Activated B cell treated with CpG ODN at 0.5 μM for 24 hours (primary cell): ENCODE measurements at regions not wholly inside any gene's neighbourhood (a gene's known extent, or its start where the extent isn't known, plus 50 kb on each side); places are given as distances from the start of the nearest gene placed in this dataset.

Source experiments
- ATAC-seq: fragments of 200-7000 bp; cut with Tn5 transposase; one replicate; pipeline ENCODE4 v1.10.0; 2021; ENCODE audit warnings: low read depth, mild to moderate bottlenecking, moderate library complexity
- CTCF ChIA-PET: fragments of 350-600 bp; sonication (Branson Sonifier 250); formaldehyde crosslinking; loops from one replicate; lab custom pipeline; 2021; ENCODE audit warnings: antibody characterized with exemption; lab: Charles Lee
- POLR2A ChIA-PET: fragments of 350-600 bp; sonication (Branson Sonifier 250); formaldehyde crosslinking; loops from one replicate; lab custom pipeline; 2021; ENCODE audit warnings: antibody characterized with exemption; lab: Charles Lee
- DNase-seq: peaks from one replicate; pipeline ENCODE4 v3.0.0; 2022
- H3K27ac Mint-ChIP-seq: one replicate; pipeline ENCODE4 v1.8.0; 2020; ENCODE audit warnings: mixed read lengths
- H3K27me3 Mint-ChIP-seq: one replicate; pipeline ENCODE4 v1.8.0; 2021; ENCODE audit warnings: mixed read lengths
- H3K36me3 Mint-ChIP-seq: one replicate; pipeline ENCODE4 v1.8.0; 2021; ENCODE audit warnings: low read depth, mixed read lengths
- H3K4me1 Mint-ChIP-seq: one replicate; pipeline ENCODE4 v1.8.0; 2021; ENCODE audit warnings: mixed read lengths
- H3K4me3 Mint-ChIP-seq: one replicate; pipeline ENCODE4 v1.8.0; 2020; ENCODE audit warnings: mild to moderate bottlenecking, mixed read lengths
- H3K9me3 Mint-ChIP-seq: one replicate; pipeline ENCODE4 v1.8.0; 2020; ENCODE audit warnings: mixed read lengths
- CTCF ChIP-seq: fragments of 200-600 bp; IDR thresholded peaks from one replicate; pipeline ENCODE4 v1.8.0; 2022; ENCODE audit warnings: antibody characterized with exemption, mild to moderate bottlenecking
- intact Hi-C: fragments of 100-400 bp; cut with micrococcal nuclease; formaldehyde crosslinking; loops from one replicate; pipeline ENCODE4 v1.15.1; 2024

GRCh38 chr6:9576521-9576920 is 838.4 kb downstream of the TFAP2A start:
- no peak for ATAC-seq

GRCh38 chr6:9566096-9566495 is 848.8 kb downstream of the TFAP2A start:
- H3K9me3 Mint-ChIP-seq = peaks cover 3% of the 10 kb centered on the region
- intact Hi-C loops = no loop called here
- H3K4me3 Mint-ChIP-seq = no peak overlapping the region
- POLR2A ChIA-PET = no interaction called here
- no peaks in the 10 kb centered on the region for H3K4me1 Mint-ChIP-seq
- no peak for TF ChIP-seq CTCF
- DNase-seq (no peak), ATAC-seq (no peak)
- no peaks in the 10 kb centered on the region for H3K36me3 Mint-ChIP-seq
- CTCF ChIA-PET = no interaction called here
- no peak overlapping the region for H3K27ac Mint-ChIP-seq
- no peaks in the 10 kb centered on the region for H3K27me3 Mint-ChIP-seq

More at GRCh38 chr6:9576521-9576920, 838.4 kb downstream of the TFAP2A start:
- Mint-ChIP-seq H3K9me3 (no peaks in the 10 kb centered on the region), H3K4me3 (no peak overlapping the region), H3K27ac (no peak overlapping the region), H3K27me3 (no peaks in the 10 kb centered on the region), H3K4me1 (no peaks in the 10 kb centered on the region), H3K36me3 (no peaks in the 10 kb centered on the region)
- no peak for DNase-seq
- intact Hi-C loops = no loop called here
- TF ChIP-seq CTCF = no peak
- CTCF ChIA-PET = no interaction called here
- POLR2A ChIA-PET = no interaction called here

DNA sequence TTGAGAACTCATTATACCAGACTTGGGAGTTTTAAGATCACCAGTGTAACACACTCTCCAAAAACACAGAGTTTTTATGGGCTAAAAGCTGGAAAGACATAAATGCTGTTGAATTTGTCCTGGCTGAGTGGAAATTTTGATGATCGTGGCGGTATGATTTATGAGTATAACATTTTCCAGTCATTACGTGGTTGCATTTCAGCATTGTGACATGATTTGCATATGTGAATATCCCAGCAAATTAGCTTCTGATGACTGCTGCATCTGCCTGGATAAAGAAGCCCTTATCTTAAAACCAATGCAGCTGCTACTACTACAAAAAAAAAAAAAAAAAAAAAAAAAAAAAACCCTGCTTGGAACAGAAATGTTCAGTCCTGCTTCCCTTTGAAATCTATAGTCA is 850.9 kb downstream of the TFAP2A start:
- no peak for TF ChIP-seq CTCF
- H3K36me3 Mint-ChIP-seq = no peaks in the 10 kb centered on the region
- intact Hi-C loops = no loop called here

GRCh38 chr6:9563568-9563967 is 851.3 kb downstream of the TFAP2A start:
- intact Hi-C loops = no loop called here
- Mint-ChIP-seq H3K9me3 (peaks cover 3% of the 10 kb centered on the region), H3K27ac (no peak overlapping the region), H3K4me1 (no peaks in the 10 kb centered on the region), H3K36me3 (no peaks in the 10 kb centered on the region), H3K27me3 (no peaks in the 10 kb centered on the region), H3K4me3 (no peak overlapping the region)
- ATAC-seq (no peak), DNase-seq (no peak)
- TF ChIP-seq CTCF = no peak
- POLR2A ChIA-PET = no interaction called here
- CTCF ChIA-PET = no interaction called here

More for the DNA sequence above, 850.9 kb downstream of the TFAP2A start:
- Mint-ChIP-seq H3K9me3 (peaks cover 3% of the 10 kb centered on the region), H3K4me3 (no peak overlapping the region), H3K27ac (no peak overlapping the region), H3K4me1 (no peaks in the 10 kb centered on the region), H3K27me3 (no peaks in the 10 kb centered on the region)
- CTCF ChIA-PET = no interaction called here
- ATAC-seq = no peak
- DNase-seq = no peak
- POLR2A ChIA-PET = no interaction called here

DNA sequence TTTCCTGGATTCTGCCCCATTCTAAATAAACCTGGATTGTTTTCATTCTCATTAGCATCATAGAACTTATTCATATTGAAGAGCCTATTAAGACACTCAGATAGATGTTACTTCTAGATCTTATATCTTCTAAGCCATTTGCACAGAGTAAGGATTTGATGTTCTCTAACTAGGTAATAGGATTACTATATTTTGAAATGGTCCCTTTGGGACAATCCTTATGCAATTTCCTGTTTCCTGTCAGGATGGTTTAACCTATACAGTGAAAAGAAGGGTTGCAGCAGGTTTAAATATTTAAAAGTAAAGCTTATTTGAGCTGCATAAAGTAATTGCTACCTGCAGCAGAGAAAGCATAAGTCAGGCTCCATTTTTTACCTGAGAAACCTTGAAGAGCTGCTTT is 860.1 kb downstream of the TFAP2A start:
- POLR2A ChIA-PET = no interaction called here
- Mint-ChIP-seq H3K27ac (no peak overlapping the region), H3K27me3 (no peaks in the 10 kb centered on the region), H3K4me3 (no peak overlapping the region), H3K4me1 (no peaks in the 10 kb centered on the region), H3K36me3 (no peaks in the 10 kb centered on the region), H3K9me3 (peaks cover 9% of the 10 kb centered on the region)
- no peak for ATAC-seq
- CTCF ChIA-PET = no interaction called here
- no peak for TF ChIP-seq CTCF
- intact Hi-C loops = no loop called here
- DNase-seq = no peak
